OCI-LY7 (cell line): ENCODE measurements at regions not wholly inside any gene's neighbourhood (a gene's known extent, or its start where the extent isn't known, plus 50 kb on each side); places are given as distances from the start of the nearest gene placed in this dataset.

Experiments
- CTCF ChIP-seq: fragments of 200-600 bp; sonication (generic); conservative IDR thresholded peaks from 2 replicates; pipeline ENCODE4 v1.5.1; 2014; ENCODE audit warnings: mild to moderate bottlenecking, antibody characterized with exemption, low read length, moderate library complexity, mixed read lengths
- EZH2phosphoT487 ChIP-seq: fragments of 200-600 bp; sonication (generic); IDR thresholded peaks from 2 replicates; pipeline ENCODE4 v1.6.1; 2018; ENCODE audit warnings: low read depth, borderline replicate concordance, mild to moderate bottlenecking, mixed run types, antibody characterized with exemption, low read length, moderate library complexity, mixed read lengths

GRCh38 chr7:19421861-19422260, 276.6 kb upstream of the FERD3L start:
- TF ChIP-seq CTCF: no peak
- TF ChIP-seq EZH2phosphoT487: no peak
